Naive thymus-derived CD4-positive, alpha-beta T cell (primary cell): ENCODE measurements at regions not wholly inside any gene's neighbourhood (a gene's known extent, or its start where the extent isn't known, plus 50 kb on each side); places are given as distances from the start of the nearest gene placed in this dataset.
"Not testable (repeated sequence)": the region's sequence is repeated elsewhere in the genome, so short reads cannot be mapped to it uniquely, and the experiment has no call there.

Experiments
- ATAC-seq: fragments of 150-1000 bp; cut with Tn5 transposase; 2 replicates; pipeline ENCODE4 v1.10.0; 2021; ENCODE audit warnings: mild to moderate bottlenecking, moderate library complexity
- CTCF ChIA-PET: fragments of 350-600 bp; sonication (Branson Sonifier 250); formaldehyde crosslinking; loops from one replicate; lab custom pipeline; 2021; ENCODE audit warnings: antibody characterized with exemption; lab: Charles Lee
- POLR2A ChIA-PET: fragments of 350-600 bp; sonication (Branson Sonifier 250); formaldehyde crosslinking; loops from one replicate; lab custom pipeline; 2021; ENCODE audit warnings: antibody characterized with exemption, inconsistent platforms; lab: Charles Lee
- DNase-seq, 9 donors: peaks; one replicate each; pipeline versions ENCODE4 v3.0.0 to v3.0.0-alpha.2; 2020 to 2022; ENCODE audit warnings: mixed read lengths in 1 of 9
- H3K27ac ChIP-seq: one replicate; pipeline ENCODE4 v1.7.0; 2013; ENCODE audit warnings: mild to moderate bottlenecking, low read depth, low read length, moderate library complexity
- H3K27me3 ChIP-seq, 2 donors: one replicate each; pipeline ENCODE4 v1.7.0; 2013; ENCODE audit warnings: low read length in 2 of 2, mild to moderate bottlenecking in 2 of 2, moderate library complexity in 2 of 2; ENCODE audit not compliant: control insufficient read depth in 2 of 2, insufficient read depth in 2 of 2
- H3K36me3 ChIP-seq, 3 experiments: 1 replicate in 2 of 3; 2 replicates in 1 of 3; pipeline ENCODE4 v1.7.0; 2013; ENCODE audit warnings: low read length in 3 of 3, mild to moderate bottlenecking in 3 of 3, moderate library complexity in 1 of 3; ENCODE audit not compliant: insufficient read depth in 3 of 3, control insufficient read depth in 2 of 3
- H3K4me1 ChIP-seq, 2 donors: one replicate each; pipeline ENCODE4 v1.7.0; 2013; ENCODE audit warnings: low read length in 2 of 2, mild to moderate bottlenecking in 2 of 2, moderate library complexity in 1 of 2; ENCODE audit not compliant: control insufficient read depth in 2 of 2, insufficient read depth in 2 of 2
- H3K4me3 ChIP-seq: 2 replicates; pipeline ENCODE4 v1.7.0; 2013; ENCODE audit warnings: mild to moderate bottlenecking, low read length
- H3K9me3 ChIP-seq, 3 experiments: 1 replicate in 2 of 3; 2 replicates in 1 of 3; pipeline ENCODE4 v1.7.0; 2013; ENCODE audit warnings: low read length in 3 of 3; ENCODE audit not compliant: control insufficient read depth in 2 of 3
- H3K27ac Mint-ChIP-seq, 9 donors: one replicate each; pipeline ENCODE4 v1.8.0; 2020 to 2022; ENCODE audit warnings: mixed read lengths in 9 of 9, mild to moderate bottlenecking in 8 of 9, moderate library complexity in 5 of 9, inconsistent platforms in 2 of 9
- H3K27me3 Mint-ChIP-seq, 5 donors: one replicate each; pipeline ENCODE4 v1.8.0; 2021 to 2022; ENCODE audit warnings: mixed read lengths in 5 of 5, mild to moderate bottlenecking in 1 of 5
- H3K36me3 Mint-ChIP-seq, 5 donors: one replicate each; pipeline ENCODE4 v1.8.0; 2020 to 2022; ENCODE audit warnings: mixed read lengths in 5 of 5, mild to moderate bottlenecking in 3 of 5, inconsistent platforms in 1 of 5
- H3K4me1 Mint-ChIP-seq, 7 donors: one replicate each; pipeline ENCODE4 v1.8.0; 2020 to 2022; ENCODE audit warnings: mixed read lengths in 7 of 7, mild to moderate bottlenecking in 3 of 7, inconsistent platforms in 1 of 7
- H3K4me3 Mint-ChIP-seq, 10 donors: one replicate each; pipeline ENCODE4 v1.8.0; 2020 to 2022; ENCODE audit warnings: mild to moderate bottlenecking in 10 of 10, mixed read lengths in 10 of 10, moderate library complexity in 6 of 10, inconsistent platforms in 2 of 10
- H3K9me3 Mint-ChIP-seq, 11 donors: one replicate each; pipeline ENCODE4 v1.8.0; 2020 to 2022; ENCODE audit warnings: mixed read lengths in 11 of 11, mild to moderate bottlenecking in 4 of 11, inconsistent platforms in 1 of 11, moderate library complexity in 1 of 11
- intact Hi-C, 2 donors: fragments of 100-400 bp; cut with micrococcal nuclease; formaldehyde crosslinking; loops; one replicate each; pipeline ENCODE4 v1.15.1; 2023

DNA sequence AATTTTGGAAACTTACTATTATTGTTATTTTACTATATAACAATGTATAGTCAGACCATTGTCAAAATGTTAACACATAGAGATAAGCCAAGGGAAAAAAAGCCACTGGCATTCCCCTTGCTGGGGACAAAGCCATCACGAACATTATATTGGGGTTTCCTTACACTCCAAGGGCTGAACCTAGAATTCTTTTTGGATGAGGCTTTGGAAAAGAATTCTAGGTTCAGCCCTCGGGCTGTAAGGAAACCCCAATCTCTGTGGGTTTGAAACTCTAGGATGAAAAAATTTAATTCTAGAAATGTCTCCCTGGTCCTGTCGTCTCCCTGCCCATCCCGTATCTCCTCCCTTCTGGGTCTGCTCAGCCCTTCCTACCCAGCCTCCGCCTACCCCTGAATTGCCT lies 67.0 kb upstream of the SMAD6 start:
- no peaks in the 10 kb centered on the region for H3K36me3 Mint-ChIP-seq
- H3K36me3 ChIP-seq = no peaks in the 10 kb centered on the region
- H3K4me1 Mint-ChIP-seq = peaks cover 4 to 13% (median 10%) of the 10 kb centered on the region in 7 donors
- H3K4me1 ChIP-seq = peaks cover 0 to 6% of the 10 kb centered on the region in 2 donors
- CTCF ChIA-PET = no interaction called here
- POLR2A ChIA-PET = no interaction called here
- H3K27me3 Mint-ChIP-seq = peaks cover 0 to 4% (median 0%) of the 10 kb centered on the region in 5 donors
- ATAC-seq = no peak
- no peaks in the 10 kb centered on the region for H3K9me3 Mint-ChIP-seq
- no peaks in the 10 kb centered on the region for H3K9me3 ChIP-seq
- no peak overlapping the region for H3K4me3 Mint-ChIP-seq
- no peak overlapping the region for H3K27ac Mint-ChIP-seq
- no peak overlapping the region for H3K27ac ChIP-seq
- no peak overlapping the region for H3K4me3 ChIP-seq
- intact Hi-C loops = no loop called here
- H3K27me3 ChIP-seq = no peaks in the 10 kb centered on the region
- no peak for DNase-seq

DNA sequence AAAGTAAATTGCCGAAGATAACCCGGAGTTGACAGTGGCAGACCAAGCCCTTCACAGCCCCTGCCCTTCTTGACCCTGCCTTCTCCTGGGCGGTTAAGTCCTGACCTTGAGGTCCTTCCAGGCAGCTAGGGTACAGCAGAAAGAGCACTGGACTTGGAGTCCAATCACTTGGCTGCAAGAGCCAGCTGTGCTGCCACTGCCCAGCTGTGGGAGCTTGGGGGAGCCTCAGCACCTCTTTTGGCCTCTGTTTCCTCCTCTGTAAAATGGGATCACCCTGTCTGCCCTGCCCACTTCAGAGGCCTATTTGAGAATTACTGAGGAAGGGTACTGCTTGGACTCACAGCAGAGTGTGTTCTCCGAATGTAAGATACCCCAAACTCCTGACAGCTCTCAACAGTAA lies 66.2 kb upstream of the SMAD6 start:
- Histone ChIP-seq H3K36me3 (no peaks in the 10 kb centered on the region), H3K27ac (no peak overlapping the region), H3K9me3 (no peaks in the 10 kb centered on the region), H3K4me3 (no peak overlapping the region), H3K27me3 (no peaks in the 10 kb centered on the region), H3K4me1 (peaks cover 0 to 6% of the 10 kb centered on the region in 2 donors)
- Mint-ChIP-seq H3K9me3 (no peaks in the 10 kb centered on the region), H3K4me3 (no peak overlapping the region), H3K4me1 (peaks cover 4 to 13% (median 10%) of the 10 kb centered on the region in 7 donors), H3K27me3 (peaks cover 0 to 4% (median 0%) of the 10 kb centered on the region in 5 donors), H3K36me3 (no peaks in the 10 kb centered on the region), H3K27ac (no peak overlapping the region)
- DNase-seq (no peak), ATAC-seq (no peak)
- ChIA-PET CTCF (no interaction called here), POLR2A (no interaction called here)
- intact Hi-C loops = no loop called here

DNA sequence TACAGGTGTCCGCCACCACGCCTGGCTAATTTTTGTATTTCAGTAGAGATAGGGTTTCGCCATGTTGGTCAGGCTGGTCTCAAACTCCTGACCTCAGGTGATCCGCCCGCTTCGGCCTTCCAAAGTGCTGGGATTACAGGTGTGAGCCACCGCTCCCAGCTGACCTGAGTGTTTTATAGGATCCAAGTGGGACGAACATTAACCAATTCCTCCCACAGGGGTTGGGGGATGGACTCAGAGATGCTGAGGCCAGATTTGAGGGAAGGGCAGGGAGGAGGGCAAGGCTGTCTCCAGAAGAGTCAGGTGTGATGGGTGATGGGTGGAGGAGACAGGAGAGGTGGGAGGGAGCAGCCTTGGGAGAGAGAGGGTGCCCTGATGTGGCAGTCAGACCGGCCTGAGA lies 65.0 kb upstream of the SMAD6 start:
- H3K9me3 Mint-ChIP-seq, H3K9me3 ChIP-seq, H3K4me3 ChIP-seq, POLR2A ChIA-PET, H3K4me3 Mint-ChIP-seq, CTCF ChIA-PET, H3K36me3 Mint-ChIP-seq, H3K27ac ChIP-seq, ATAC-seq, intact Hi-C loops, H3K27me3 ChIP-seq, DNase-seq, H3K27me3 Mint-ChIP-seq, H3K36me3 ChIP-seq, H3K4me1 ChIP-seq: not testable (repeated sequence)
- Mint-ChIP-seq H3K27ac (peak overlapping the region in 1 of 9 donors; percentile 29), H3K4me1 (peaks cover 4 to 13% (median 10%) of the 10 kb centered on the region in 7 donors)

DNA sequence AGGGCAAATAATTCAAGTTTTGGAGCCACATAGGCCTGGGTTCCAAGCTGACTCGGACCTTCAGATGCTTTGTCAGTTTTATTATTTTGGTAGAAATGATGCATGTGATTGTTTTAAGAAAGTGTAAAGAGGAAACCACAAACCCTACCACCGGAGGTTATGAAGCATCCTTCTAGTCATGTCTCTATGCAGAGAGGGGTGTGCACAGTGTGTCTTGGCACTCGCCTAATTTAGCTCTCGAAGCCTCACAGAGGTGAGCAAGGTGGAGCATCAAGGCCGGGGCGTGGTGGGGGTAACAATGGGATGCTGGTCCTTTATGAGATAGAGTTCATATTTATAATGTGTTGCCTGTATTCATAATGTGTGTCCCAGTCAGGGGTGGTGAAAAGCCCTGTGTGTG lies 63.7 kb upstream of the SMAD6 start:
- no peaks in the 10 kb centered on the region for H3K27me3 ChIP-seq
- no peaks in the 10 kb centered on the region for H3K9me3 Mint-ChIP-seq
- peak overlapping the region in 3 of 9 donors; percentile 0 to 63 (median 39) for H3K27ac Mint-ChIP-seq
- H3K36me3 Mint-ChIP-seq = no peaks in the 10 kb centered on the region
- peak overlapping the region in 2 of 10 donors; percentile 37 to 66 for H3K4me3 Mint-ChIP-seq
- peaks cover 0 to 6% of the 10 kb centered on the region in 2 donors for H3K4me1 ChIP-seq
- ATAC-seq = no peak
- intact Hi-C loops = loop anchor here in 1 of 2 donors (1.0 kb wide), 1 partner anchor 65 kb away; no protein-coding TSS in a partner anchor
- H3K27ac ChIP-seq = no peak overlapping the region
- H3K9me3 ChIP-seq = no peaks in the 10 kb centered on the region
- H3K4me3 ChIP-seq = no peak overlapping the region
- no peaks in the 10 kb centered on the region for H3K36me3 ChIP-seq
- POLR2A ChIA-PET = interaction anchor here (0.6 to 1.2 kb wide), 4 partner anchors 14 to 756 kb away, joined by 3 to 4 read pairs (median 4); no protein-coding TSS in a partner anchor
- CTCF ChIA-PET = no interaction called here
- peak in 4 of 9 donors; percentile 4 to 46 (median 24) for DNase-seq
- H3K27me3 Mint-ChIP-seq = peaks cover 0 to 4% (median 0%) of the 10 kb centered on the region in 5 donors
- H3K4me1 Mint-ChIP-seq = peaks cover 4 to 13% (median 10%) of the 10 kb centered on the region in 7 donors

DNA sequence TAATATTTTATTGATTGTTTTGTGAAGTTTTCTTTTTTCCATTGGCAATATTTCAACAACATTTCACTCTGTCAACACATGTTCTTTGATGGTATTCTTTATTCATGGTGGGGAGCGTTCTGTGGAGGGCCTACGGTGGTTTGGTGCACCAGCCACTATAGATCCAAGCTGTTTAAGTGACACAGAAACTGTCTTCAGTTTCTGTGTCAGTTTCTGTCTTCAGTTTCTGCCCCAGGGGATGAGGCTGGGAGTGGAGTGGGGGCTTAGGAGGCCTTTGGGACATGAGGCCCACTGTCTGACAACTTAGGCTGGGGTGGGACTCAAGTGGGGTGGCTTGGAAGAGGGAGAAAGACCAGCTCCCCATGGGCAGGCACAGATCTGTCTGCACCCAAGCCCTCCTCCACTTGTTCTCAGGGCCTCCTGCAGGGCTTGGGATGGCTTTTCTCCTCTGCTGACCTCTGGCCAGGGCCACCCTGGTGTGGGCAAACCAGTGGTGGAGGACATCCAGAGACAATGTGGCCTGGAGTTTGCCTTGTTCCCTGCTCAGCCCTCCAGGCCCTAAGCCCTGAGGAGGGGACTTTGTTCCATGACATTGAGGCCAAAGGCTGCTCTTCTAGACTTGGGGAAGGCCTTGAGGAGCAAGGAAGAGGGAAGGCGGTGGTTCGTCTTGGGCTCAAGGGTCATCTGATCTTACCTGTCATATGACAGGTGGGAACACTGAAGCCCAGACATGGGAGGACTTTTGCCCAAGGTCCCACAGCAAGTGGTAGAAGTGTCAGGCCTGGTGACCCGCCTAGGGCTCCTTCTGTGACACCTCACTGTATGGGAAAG lies 60.3 kb upstream of the SMAD6 start:
- H3K4me1 Mint-ChIP-seq = peaks cover 4 to 16% (median 10%) of the 10 kb centered on the region in 7 donors
- no peak overlapping the region for H3K27ac ChIP-seq
- no peak for DNase-seq
- no peaks in the 10 kb centered on the region for H3K9me3 Mint-ChIP-seq
- H3K27me3 ChIP-seq = no peaks in the 10 kb centered on the region
- POLR2A ChIA-PET = no interaction called here
- intact Hi-C loops = no loop called here
- H3K4me1 ChIP-seq = peaks cover 0 to 6% of the 10 kb centered on the region in 2 donors
- no peak overlapping the region for H3K27ac Mint-ChIP-seq
- H3K36me3 Mint-ChIP-seq = no peaks in the 10 kb centered on the region
- no peaks in the 10 kb centered on the region for H3K27me3 Mint-ChIP-seq
- H3K4me3 Mint-ChIP-seq = no peak overlapping the region
- H3K9me3 ChIP-seq = no peaks in the 10 kb centered on the region
- CTCF ChIA-PET = no interaction called here
- no peaks in the 10 kb centered on the region for H3K36me3 ChIP-seq
- no peak for ATAC-seq
- no peak overlapping the region for H3K4me3 ChIP-seq

DNA sequence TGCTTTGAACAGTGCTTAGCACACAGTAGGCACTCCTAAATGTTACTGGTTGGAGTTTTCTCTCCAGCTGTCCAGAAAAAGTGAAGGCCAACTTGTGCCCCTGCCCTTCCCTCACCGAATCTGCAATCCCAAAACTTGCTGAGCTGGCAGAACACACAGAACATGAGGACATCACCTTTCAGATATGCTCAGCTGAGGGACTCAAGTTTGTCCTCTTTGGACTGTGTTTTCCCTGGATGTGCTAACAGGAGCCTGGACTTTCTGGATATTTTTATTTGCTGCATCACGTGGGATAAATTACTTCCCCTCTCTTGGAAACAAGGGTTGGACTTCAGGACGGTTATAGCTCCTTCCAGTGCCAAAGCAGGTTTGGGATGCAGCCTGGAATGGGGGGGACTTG lies 59.5 kb upstream of the SMAD6 start:
- Mint-ChIP-seq H3K9me3 (no peaks in the 10 kb centered on the region), H3K27me3 (no peaks in the 10 kb centered on the region), H3K4me1 (peaks cover 4 to 16% (median 10%) of the 10 kb centered on the region in 7 donors), H3K4me3 (no peak overlapping the region), H3K27ac (no peak overlapping the region), H3K36me3 (no peaks in the 10 kb centered on the region)
- CTCF ChIA-PET = no interaction called here
- Histone ChIP-seq H3K4me3 (no peak overlapping the region), H3K36me3 (no peaks in the 10 kb centered on the region), H3K9me3 (no peaks in the 10 kb centered on the region), H3K4me1 (peaks cover 0 to 6% of the 10 kb centered on the region in 2 donors), H3K27ac (no peak overlapping the region), H3K27me3 (no peaks in the 10 kb centered on the region)
- intact Hi-C loops = no loop called here
- no peak for ATAC-seq
- no peak for DNase-seq
- POLR2A ChIA-PET = interaction anchor here (0.6 kb wide), 1 partner anchor 136 kb away, joined by 3 read pairs; no protein-coding TSS in a partner anchor
